Esophagus mucosa (tissue), 1 donor: ENCODE measurements at regions not wholly inside any gene's neighbourhood (a gene's known extent, or its start where the extent isn't known, plus 50 kb on each side); places are given as distances from the start of the nearest gene placed in this dataset.

ENCODE experiments used
- ATAC-seq: fragments of 200-7000 bp; cut with Tn5 transposase; one replicate; pipeline ENCODE4 v1.9.1; 2020
- donor health status: DM: yes; HTN: yes; CAD: no.

DNA sequence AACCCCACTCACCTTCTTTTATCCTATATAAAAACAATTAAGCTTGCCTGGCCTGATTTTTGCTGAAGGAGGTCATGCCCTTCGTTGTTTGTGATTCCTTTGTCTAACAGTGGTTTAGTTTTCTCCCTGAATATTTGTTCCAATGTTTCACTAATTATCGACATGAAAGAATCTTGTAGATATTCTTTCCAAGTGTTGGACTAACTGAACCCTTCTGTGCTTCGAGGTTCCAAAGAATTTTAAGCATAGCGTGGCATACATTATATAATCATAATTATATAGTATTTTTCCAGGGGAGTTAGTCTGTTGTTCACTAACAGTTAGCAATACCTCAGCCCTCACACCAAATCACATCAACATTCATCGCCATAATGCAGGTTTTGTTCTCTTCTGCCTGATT, 418.9 kb upstream of the ADGRL2 start:
- no peak for ATAC-seq

DNA sequence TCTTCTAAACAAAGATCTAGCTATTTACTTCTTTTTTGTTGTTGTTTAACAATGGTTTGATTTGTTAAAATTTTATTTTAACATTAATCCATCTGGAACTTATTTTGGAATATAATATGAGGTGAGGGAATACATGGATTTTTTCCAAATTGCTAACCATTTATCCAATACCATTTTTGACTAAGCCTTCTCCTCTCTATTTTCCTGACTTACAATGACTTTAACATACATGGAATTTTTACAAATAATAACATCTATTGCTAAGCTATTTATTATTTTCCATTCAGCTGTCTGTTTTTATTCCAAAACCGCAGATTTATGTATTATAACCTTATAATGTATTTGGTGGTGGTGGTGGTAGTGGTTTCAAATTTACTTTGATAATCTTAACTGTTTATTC, 420.3 kb upstream of the ADGRL2 start:
- no peak for ATAC-seq

DNA sequence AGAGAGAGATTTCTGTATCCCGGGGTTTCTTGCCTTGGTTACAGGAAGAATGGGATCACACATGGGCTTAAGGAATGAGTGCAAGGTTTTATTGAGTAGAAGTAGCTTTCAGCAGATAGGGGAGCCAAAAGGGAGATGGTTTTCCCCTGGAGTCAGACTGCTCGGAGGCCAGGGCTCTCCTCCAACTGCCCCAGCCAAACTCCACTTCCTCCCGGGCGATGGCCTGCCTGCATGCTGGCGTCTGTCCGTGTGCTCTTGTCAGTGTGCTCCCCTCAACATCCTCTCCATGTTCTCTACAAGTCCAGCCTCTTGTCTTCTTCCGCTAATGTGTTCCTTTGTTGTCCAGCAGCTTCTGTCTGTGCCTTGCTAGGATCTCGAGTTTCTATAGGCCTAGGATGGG, 421.3 kb upstream of the ADGRL2 start:
- ATAC-seq = no peak

- ATAC-seq = no peak
Observed at GRCh38 chr1:81377406-81377805, 423.3 kb upstream of the ADGRL2 start.

DNA sequence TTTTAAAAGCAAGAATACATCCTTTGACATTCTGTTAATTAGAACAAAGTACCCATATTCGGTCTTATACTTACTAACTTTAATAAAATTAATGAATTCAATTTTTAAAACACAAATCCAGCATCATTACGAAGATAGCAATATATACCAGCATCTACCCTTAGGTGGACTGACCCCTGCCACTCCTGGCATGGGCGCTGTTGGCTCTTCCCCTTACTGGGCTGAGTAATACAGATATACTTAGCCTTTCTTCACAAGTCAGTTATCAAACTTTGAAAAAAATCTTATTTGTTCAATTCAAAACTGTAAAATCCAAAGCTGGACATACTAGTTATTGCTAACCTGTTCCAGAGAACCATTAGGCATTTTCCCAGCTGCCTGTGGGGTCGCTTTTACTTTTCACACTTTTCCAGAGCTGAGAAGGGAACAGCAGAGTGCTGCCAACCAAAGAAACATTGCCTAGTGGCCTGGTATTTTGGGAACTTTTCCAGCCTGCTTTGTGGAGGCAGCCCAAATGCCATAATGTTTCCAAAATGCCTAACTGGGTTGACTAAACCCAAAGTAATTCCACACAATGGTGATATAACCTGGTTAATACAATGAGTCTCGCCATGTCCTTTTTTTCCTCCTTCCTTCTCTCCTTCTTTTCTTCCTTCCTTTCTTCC, 424.7 kb upstream of the ADGRL2 start:
- ATAC-seq = no peak

- ATAC-seq = no peak
Observed at GRCh38 chr1:81374481-81374880, 426.3 kb upstream of the ADGRL2 start.

DNA sequence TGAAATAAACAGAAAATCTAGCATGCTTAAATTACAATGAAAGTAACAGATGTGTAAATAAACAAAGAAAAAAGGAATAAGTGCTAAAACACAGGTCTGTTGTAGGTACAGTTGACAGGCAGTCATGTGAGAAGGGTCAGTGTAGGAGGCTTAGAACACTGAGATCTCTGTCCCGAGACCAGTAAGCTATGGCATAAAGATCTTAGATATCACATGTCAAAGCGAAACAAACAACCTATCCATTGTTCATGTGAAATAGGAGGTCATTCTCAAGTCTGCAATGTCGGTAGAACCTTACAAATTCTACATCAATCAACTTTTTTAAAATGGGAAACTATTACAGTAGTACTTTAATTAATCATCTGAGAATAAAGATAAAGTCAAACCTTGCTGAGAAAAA, 428.9 kb upstream of the ADGRL2 start:
- no peak for ATAC-seq

DNA sequence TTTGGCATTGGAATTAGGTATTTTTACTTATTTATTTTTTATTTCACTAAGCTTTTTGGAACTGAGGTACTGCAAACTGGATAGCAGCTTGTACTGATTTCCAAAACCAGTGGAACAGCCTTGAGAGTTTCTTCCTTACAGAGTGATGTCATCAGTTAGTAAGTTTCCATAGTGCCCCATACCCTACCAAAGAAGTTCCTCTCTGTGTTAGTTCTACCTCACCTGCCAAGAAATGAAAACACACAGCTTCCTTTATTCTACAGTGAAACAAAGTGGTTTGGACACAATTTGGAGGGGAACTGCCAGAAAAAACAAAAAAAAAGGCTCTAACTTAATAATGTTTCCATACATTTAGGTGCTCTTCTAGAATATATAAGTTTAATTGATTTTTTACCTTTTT, 430.9 kb upstream of the ADGRL2 start:
- no peak for ATAC-seq

DNA sequence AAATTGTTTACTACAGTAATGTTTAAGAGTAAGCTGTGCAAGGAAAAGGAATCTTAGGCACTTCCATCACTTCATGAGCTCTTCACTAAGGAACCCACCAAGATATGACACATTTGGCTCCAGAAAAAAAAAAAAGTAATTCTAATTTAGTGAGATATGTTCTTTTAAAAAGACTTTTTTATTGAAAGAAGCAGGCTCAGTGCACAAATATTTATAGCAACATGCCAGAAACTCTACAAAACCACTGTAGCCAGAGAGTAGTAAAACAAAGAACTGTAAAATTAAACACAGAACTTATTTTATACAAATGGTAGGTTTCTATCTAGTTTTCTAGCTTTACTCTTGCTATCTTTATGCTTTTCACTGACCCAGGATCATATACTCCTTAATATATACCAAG, 434.6 kb upstream of the ADGRL2 start:
- no peak for ATAC-seq

DNA sequence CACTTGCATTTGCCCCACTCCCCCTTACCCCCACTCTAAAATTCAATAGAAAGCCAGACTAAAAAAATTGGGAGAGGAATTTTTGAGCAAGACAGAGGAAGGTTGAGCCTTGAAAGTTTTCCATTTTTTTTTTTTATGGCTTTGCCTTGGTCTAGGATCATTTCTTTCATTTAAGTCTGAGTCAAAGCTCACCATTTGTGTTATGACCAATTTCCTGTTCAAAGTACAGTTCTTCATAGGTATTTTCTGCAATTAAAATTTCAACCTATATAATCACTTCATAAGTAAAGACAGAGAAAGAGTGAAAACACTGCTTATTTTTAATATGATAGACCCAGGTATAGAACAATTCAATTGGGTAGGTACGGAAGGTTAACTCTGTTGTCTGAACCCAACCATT, 436.6 kb upstream of the ADGRL2 start:
- no peak for ATAC-seq

- no peak for ATAC-seq
Observed at GRCh38 chr1:81358151-81358550, 442.6 kb upstream of the ADGRL2 start.

GRCh38 chr1:81351864-81352263, 448.9 kb upstream of the ADGRL2 start:
- no peak for ATAC-seq

- no peak for ATAC-seq
Observed at GRCh38 chr1:81349194-81349965, 451.4 kb upstream of the ADGRL2 start.

- no peak for ATAC-seq
Observed at GRCh38 chr1:81345110-81345509, 455.6 kb upstream of the ADGRL2 start.

DNA sequence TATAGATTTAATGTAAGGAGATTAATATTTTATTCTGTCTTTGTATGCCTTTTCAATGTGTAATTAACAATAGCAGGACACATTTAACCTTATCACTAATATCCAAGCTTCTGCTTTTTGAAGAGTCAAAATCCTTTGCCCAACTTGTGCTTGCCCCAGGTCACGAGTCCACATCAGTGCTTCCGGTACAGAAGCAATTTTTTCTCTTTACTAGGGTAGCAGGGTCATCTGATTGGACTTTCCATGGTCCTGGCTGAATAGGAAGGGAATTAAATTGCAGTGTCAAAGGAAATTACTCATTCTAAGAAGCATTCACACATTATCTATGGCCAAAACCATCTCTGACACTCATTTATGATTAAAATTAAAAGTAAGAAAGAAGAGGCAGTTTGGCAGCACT, 460.5 kb upstream of the ADGRL2 start:
- ATAC-seq = no peak

GRCh38 chr1:81337226-81337625, 463.5 kb upstream of the ADGRL2 start:
- no peak for ATAC-seq

DNA sequence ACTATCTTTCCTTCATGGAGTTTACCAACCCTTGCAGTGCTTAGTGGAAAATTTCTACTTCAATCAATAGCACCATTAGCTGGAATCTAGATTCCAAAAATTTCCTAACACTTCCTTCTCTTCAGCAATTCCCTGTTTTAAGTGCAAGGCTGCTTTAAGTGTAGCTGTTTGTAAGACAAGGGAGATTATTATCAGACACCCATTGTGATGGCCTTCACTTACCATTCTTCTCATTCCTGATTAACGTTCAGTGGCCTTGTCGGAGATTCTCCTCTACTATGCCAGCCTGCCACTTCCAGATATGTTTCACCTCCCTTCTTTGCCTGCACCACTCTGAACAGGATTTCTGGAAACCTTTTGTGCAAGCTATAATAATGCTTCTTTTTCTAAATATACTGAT, 464.9 kb upstream of the ADGRL2 start:
- no peak for ATAC-seq

DNA sequence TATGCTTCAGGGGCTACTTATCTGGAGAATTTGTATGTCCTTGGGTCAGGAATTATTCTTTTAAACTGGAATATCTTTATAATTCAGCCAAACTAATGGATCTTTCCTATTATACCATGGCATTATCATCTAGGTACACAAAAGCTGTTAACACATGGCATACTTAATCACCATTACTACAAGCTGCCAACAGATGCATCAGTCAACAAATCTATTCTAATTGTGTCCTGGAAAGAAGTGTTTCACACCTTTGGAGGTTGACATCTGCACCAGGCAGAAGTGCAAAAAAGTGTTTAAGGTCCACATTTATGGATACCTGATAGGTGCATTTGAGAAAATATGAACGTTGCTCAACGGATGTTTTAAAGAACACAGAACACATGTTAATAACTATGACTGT, 470.2 kb upstream of the ADGRL2 start:
- no peak for ATAC-seq

- ATAC-seq = no peak
Observed at GRCh38 chr1:81330111-81330510, 470.6 kb upstream of the ADGRL2 start.

DNA sequence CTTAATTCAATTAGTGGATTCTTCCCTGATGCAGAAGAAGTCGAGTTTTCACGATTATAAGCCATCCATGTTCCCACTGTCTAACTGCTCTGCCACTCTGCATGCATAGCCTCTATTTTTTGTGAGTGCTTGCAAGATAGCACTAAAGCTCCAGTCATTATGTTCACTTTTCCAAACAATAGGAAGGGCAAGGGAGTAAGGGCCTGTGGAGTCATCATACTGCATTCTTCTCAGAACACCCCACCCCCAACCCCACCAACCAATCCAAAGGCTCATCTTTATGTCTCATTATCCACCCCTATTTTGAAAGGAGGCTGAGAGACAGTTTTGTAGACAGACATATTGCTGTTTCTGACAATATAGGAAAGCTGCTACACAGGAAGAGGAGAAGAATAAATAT, 471.7 kb upstream of the ADGRL2 start:
- ATAC-seq = no peak

- no peak for ATAC-seq
Observed at GRCh38 chr1:81327743-81328142, 473.0 kb upstream of the ADGRL2 start.

DNA sequence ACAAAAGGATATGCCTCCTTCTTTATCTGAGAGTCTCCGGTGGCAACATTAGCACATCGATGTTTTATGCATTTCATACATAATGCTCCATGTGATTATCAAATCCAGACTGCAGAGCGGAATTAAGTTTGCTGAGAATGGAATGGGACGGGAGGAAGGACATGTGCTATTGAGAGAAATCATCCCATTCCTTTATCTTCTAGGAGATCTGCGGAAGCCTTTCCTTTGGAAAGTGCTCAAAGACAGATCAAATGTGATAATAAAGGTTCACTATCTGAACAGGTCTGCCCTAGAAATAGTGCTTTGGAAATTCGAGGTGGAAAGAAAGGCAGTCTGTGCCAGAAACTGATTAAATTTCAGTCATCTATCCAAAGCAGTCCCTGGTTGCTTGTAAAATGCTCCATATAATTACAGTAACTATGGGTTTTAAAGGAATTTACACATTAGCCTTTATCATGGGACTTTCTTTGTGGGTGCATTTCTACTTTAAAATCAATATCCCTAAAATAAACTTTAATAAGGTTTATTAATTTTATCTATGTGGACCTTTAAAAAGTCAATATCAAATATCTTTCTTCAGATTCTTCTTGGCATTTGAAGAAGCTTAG, 473.5 kb upstream of the ADGRL2 start:
- ATAC-seq = no peak

DNA sequence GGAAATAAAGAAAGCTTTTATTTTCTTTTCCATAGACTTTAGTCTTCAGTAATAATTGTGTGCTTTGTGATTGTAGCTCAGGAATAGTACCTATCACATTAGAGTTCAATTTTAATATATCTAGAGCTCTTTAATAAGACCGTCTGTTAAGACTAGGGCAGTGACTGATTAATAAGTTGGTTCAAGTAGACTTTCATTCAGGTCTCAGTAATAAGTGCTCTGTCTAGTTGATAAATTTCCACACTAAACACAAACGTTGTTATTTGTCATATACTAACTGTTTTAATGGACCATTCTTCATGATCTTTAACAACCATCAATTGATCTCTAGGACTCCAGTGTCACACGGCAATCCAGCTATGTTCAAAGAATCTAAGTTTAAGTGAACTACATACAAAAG, 474.5 kb upstream of the ADGRL2 start:
- no peak for ATAC-seq

- ATAC-seq = no peak
Observed at GRCh38 chr1:81325397-81325796, 475.3 kb upstream of the ADGRL2 start.
